ENCODE measurements at regions not wholly inside any gene's neighbourhood (a gene's known extent, or its start where the extent isn't known, plus 50 kb on each side); places are given as distances from the start of the nearest gene placed in this dataset.

- TF ChIP-seq NFRKB (IDR thresholded peaks at IDR 0.05) (no peak), HDGF (IDR thresholded peaks at IDR 0.05; ENCODE audit: borderline replicate concordance) (no peak), ARNT (IDR thresholded peaks at IDR 0.05) (no peak), SP1 (IDR thresholded peaks at IDR 0.05) (no peak), ZNF384 (IDR thresholded peaks at IDR 0.05) (no peak), ELF4 (IDR thresholded peaks at IDR 0.05) (no peak), LEF1 (IDR thresholded peaks at IDR 0.05; ENCODE audit: borderline replicate concordance) (no peak), BHLHE40 (IDR thresholded peaks at IDR 0.05; ENCODE audit: borderline replicate concordance) (no peak), PKNOX1 (IDR thresholded peaks at IDR 0.05) (no peak), CTBP1 (IDR thresholded peaks at IDR 0.05; ENCODE audit: borderline replicate concordance) (no peak), FOXA1 (IDR thresholded peaks at IDR 0.05) (no peak), L3MBTL2 (conservative IDR thresholded peaks at IDR 0.05) (no peak), SUZ12 (IDR thresholded peaks at IDR 0.05) (no peak), FOXK2 (IDR thresholded peaks at IDR 0.05) (no peak)
- no peak for DNase-seq (ENCODE audit: extremely low spot score)
- CTCF ChIA-PET = interaction anchor here (0.6 kb wide), 1 partner anchor 98 kb away, joined by 3 read pairs; no protein-coding TSS in a partner anchor
- POLR2A ChIA-PET = no interaction called here
These were observed 383.7 kb downstream of the NAF1 start for GRCh38 chr4:162782778-162783525.

GRCh38 chr4:162782096-162782777 is 384.5 kb downstream of the NAF1 start:
- ChIA-PET CTCF (no interaction called here), POLR2A (no interaction called here)
- no peak for TF ChIP-seq LEF1 (IDR thresholded peaks at IDR 0.05; ENCODE audit: borderline replicate concordance)
- no peak for TF ChIP-seq SUZ12 (IDR thresholded peaks at IDR 0.05)
- TF ChIP-seq ZNF384 (IDR thresholded peaks at IDR 0.05) = no peak
- no peak for TF ChIP-seq FOXK2 (IDR thresholded peaks at IDR 0.05)
- no peak for TF ChIP-seq CTBP1 (IDR thresholded peaks at IDR 0.05; ENCODE audit: borderline replicate concordance)
- no peak for TF ChIP-seq ARNT (IDR thresholded peaks at IDR 0.05)
- TF ChIP-seq FOXA1 (IDR thresholded peaks at IDR 0.05) = no peak
- no peak for TF ChIP-seq BHLHE40 (IDR thresholded peaks at IDR 0.05; ENCODE audit: borderline replicate concordance)
- no peak for TF ChIP-seq FOXM1 (IDR thresholded peaks at IDR 0.05; ENCODE audit: borderline replicate concordance)
- no peak for TF ChIP-seq SP1 (IDR thresholded peaks at IDR 0.05)
- TF ChIP-seq PKNOX1 (IDR thresholded peaks at IDR 0.05) = no peak
- no peak for TF ChIP-seq TARDBP (IDR thresholded peaks at IDR 0.05)
- TF ChIP-seq NFRKB (IDR thresholded peaks at IDR 0.05) = no peak
- TF ChIP-seq ELF4 (IDR thresholded peaks at IDR 0.05) = no peak
- TF ChIP-seq L3MBTL2 (conservative IDR thresholded peaks at IDR 0.05) = no peak
- no peak for TF ChIP-seq HDGF (IDR thresholded peaks at IDR 0.05; ENCODE audit: borderline replicate concordance)
- no peak for DNase-seq (ENCODE audit: extremely low spot score)

GRCh38 chr4:162770761-162771490 is 395.8 kb downstream of the NAF1 start:
- CTCF ChIA-PET = no interaction called here
- no peak for TF ChIP-seq L3MBTL2 (conservative IDR thresholded peaks at IDR 0.05)
- TF ChIP-seq ARNT (IDR thresholded peaks at IDR 0.05) = no peak
- TF ChIP-seq TARDBP (IDR thresholded peaks at IDR 0.05) = no peak
- no peak for TF ChIP-seq SP1 (IDR thresholded peaks at IDR 0.05)
- TF ChIP-seq PKNOX1 (IDR thresholded peaks at IDR 0.05) = no peak
- no peak for TF ChIP-seq CTBP1 (IDR thresholded peaks at IDR 0.05; ENCODE audit: borderline replicate concordance)
- no peak for TF ChIP-seq BHLHE40 (IDR thresholded peaks at IDR 0.05; ENCODE audit: borderline replicate concordance)
- no peak for TF ChIP-seq NFRKB (IDR thresholded peaks at IDR 0.05)
- no peak for TF ChIP-seq HDGF (IDR thresholded peaks at IDR 0.05; ENCODE audit: borderline replicate concordance)
- TF ChIP-seq FOXK2 (IDR thresholded peaks at IDR 0.05) = no peak
- no peak for TF ChIP-seq ELF4 (IDR thresholded peaks at IDR 0.05)
- no peak for TF ChIP-seq SUZ12 (IDR thresholded peaks at IDR 0.05)
- no peak for TF ChIP-seq FOXA1 (IDR thresholded peaks at IDR 0.05)
- TF ChIP-seq LEF1 (IDR thresholded peaks at IDR 0.05; ENCODE audit: borderline replicate concordance) = no peak
- POLR2A ChIA-PET = no interaction called here
- no peak for DNase-seq (ENCODE audit: extremely low spot score)

- no peak for DNase-seq (ENCODE audit: extremely low spot score)
- TF ChIP-seq PKNOX1 (IDR thresholded peaks at IDR 0.05) = no peak
- no peak for TF ChIP-seq FOXM1 (IDR thresholded peaks at IDR 0.05; ENCODE audit: borderline replicate concordance)
- TF ChIP-seq ARNT (IDR thresholded peaks at IDR 0.05) = no peak
- no peak for TF ChIP-seq HDGF (IDR thresholded peaks at IDR 0.05; ENCODE audit: borderline replicate concordance)
- TF ChIP-seq SP1 (IDR thresholded peaks at IDR 0.05) = no peak
- TF ChIP-seq LEF1 (IDR thresholded peaks at IDR 0.05; ENCODE audit: borderline replicate concordance) = no peak
- TF ChIP-seq TARDBP (IDR thresholded peaks at IDR 0.05) = no peak
- TF ChIP-seq BHLHE40 (IDR thresholded peaks at IDR 0.05; ENCODE audit: borderline replicate concordance) = no peak
- no peak for TF ChIP-seq CTBP1 (IDR thresholded peaks at IDR 0.05; ENCODE audit: borderline replicate concordance)
- TF ChIP-seq ZNF384 (IDR thresholded peaks at IDR 0.05) = no peak
- TF ChIP-seq NFRKB (IDR thresholded peaks at IDR 0.05) = no peak
- TF ChIP-seq ELF4 (IDR thresholded peaks at IDR 0.05) = no peak
- TF ChIP-seq SUZ12 (IDR thresholded peaks at IDR 0.05) = no peak
- ChIA-PET POLR2A (no interaction called here), CTCF (no interaction called here)
These were observed 399.6 kb downstream of the NAF1 start for GRCh38 chr4:162767083-162767482.
